CD4-positive, alpha-beta T cell treated with Interleukin-4 for 4 hours (primary cell): ENCODE measurements at regions not wholly inside any gene's neighbourhood (a gene's known extent, or its start where the extent isn't known, plus 50 kb on each side); places are given as distances from the start of the nearest gene placed in this dataset.

Source experiments
- DNase-seq: peaks from one replicate; pipeline ENCODE4 v3.0.0-alpha.2; 2020

GRCh38 chr15:96011136-96011535 is 319.4 kb upstream of the NR2F2 start:
- DNase-seq: no peak

- no peak for DNase-seq
Measured at GRCh38 chr15:96014939-96015338, 315.6 kb upstream of the NR2F2 start.

- DNase-seq: no peak
Measured at GRCh38 chr15:96019114-96019513, 311.4 kb upstream of the NR2F2 start.

- DNase-seq: no peak
Measured at GRCh38 chr15:96020133-96020532, 310.4 kb upstream of the NR2F2 start.

GRCh38 chr15:96020797-96021196 is 309.7 kb upstream of the NR2F2 start:
- DNase-seq: no peak

- DNase-seq: no peak
Measured at GRCh38 chr15:96023081-96023480, 307.4 kb upstream of the NR2F2 start.

GRCh38 chr15:96027501-96027900 is 303.0 kb upstream of the NR2F2 start:
- no peak for DNase-seq

- DNase-seq: no peak
Measured at GRCh38 chr15:96028620-96029019, 301.9 kb upstream of the NR2F2 start.

GRCh38 chr15:96029172-96029571 is 301.3 kb upstream of the NR2F2 start:
- no peak for DNase-seq

- no peak for DNase-seq
Measured at GRCh38 chr15:96031426-96032110, 298.9 kb upstream of the NR2F2 start.

GRCh38 chr15:96035091-96035490 is 295.4 kb upstream of the NR2F2 start:
- DNase-seq: no peak

GRCh38 chr15:96035635-96036034 is 294.9 kb upstream of the NR2F2 start:
- DNase-seq: no peak

- DNase-seq: no peak
Measured at GRCh38 chr15:96037584-96037983, 292.9 kb upstream of the NR2F2 start.

GRCh38 chr15:96038131-96038530 is 292.4 kb upstream of the NR2F2 start:
- DNase-seq: no peak

- no peak for DNase-seq
Measured at GRCh38 chr15:96038650-96039049, 291.9 kb upstream of the NR2F2 start.

- DNase-seq: no peak
Measured at GRCh38 chr15:96041982-96042733, 288.3 kb upstream of the NR2F2 start.

GRCh38 chr15:96042734-96043224 is 287.7 kb upstream of the NR2F2 start:
- DNase-seq: no peak

GRCh38 chr15:96043591-96044171 is 286.8 kb upstream of the NR2F2 start:
- DNase-seq: no peak

GRCh38 chr15:96046620-96047240 is 283.8 kb upstream of the NR2F2 start:
- DNase-seq: no peak

- DNase-seq: no peak
Measured at GRCh38 chr15:96047255-96047931, 283.1 kb upstream of the NR2F2 start.

- DNase-seq: no peak
Measured at GRCh38 chr15:96049323-96049722, 281.2 kb upstream of the NR2F2 start.

GRCh38 chr15:96049766-96050165 is 280.7 kb upstream of the NR2F2 start:
- no peak for DNase-seq

- no peak for DNase-seq
Measured at GRCh38 chr15:96051598-96051997, 278.9 kb upstream of the NR2F2 start.
